Naive thymus-derived CD4-positive, alpha-beta T cell (primary cell): ENCODE measurements at regions not wholly inside any gene's neighbourhood (a gene's known extent, or its start where the extent isn't known, plus 50 kb on each side); places are given as distances from the start of the nearest gene placed in this dataset.

Source experiments
- ATAC-seq: fragments of 150-1000 bp; cut with Tn5 transposase; 2 replicates; pipeline ENCODE4 v1.10.0; 2021; ENCODE audit warnings: mild to moderate bottlenecking, moderate library complexity
- CTCF ChIA-PET: fragments of 350-600 bp; sonication (Branson Sonifier 250); formaldehyde crosslinking; loops from one replicate; lab custom pipeline; 2021; ENCODE audit warnings: antibody characterized with exemption; lab: Charles Lee
- POLR2A ChIA-PET: fragments of 350-600 bp; sonication (Branson Sonifier 250); formaldehyde crosslinking; loops from one replicate; lab custom pipeline; 2021; ENCODE audit warnings: antibody characterized with exemption, inconsistent platforms; lab: Charles Lee
- DNase-seq, 9 donors: peaks; one replicate each; pipeline versions ENCODE4 v3.0.0 to v3.0.0-alpha.2; 2020 to 2022; ENCODE audit warnings: mixed read lengths in 1 of 9
- H3K27ac ChIP-seq: one replicate; pipeline ENCODE4 v1.7.0; 2013; ENCODE audit warnings: mild to moderate bottlenecking, low read depth, low read length, moderate library complexity
- H3K27me3 ChIP-seq, 2 donors: one replicate each; pipeline ENCODE4 v1.7.0; 2013; ENCODE audit warnings: low read length in 2 of 2, mild to moderate bottlenecking in 2 of 2, moderate library complexity in 2 of 2; ENCODE audit not compliant: control insufficient read depth in 2 of 2, insufficient read depth in 2 of 2
- H3K36me3 ChIP-seq, 3 experiments: 1 replicate in 2 of 3; 2 replicates in 1 of 3; pipeline ENCODE4 v1.7.0; 2013; ENCODE audit warnings: low read length in 3 of 3, mild to moderate bottlenecking in 3 of 3, moderate library complexity in 1 of 3; ENCODE audit not compliant: insufficient read depth in 3 of 3, control insufficient read depth in 2 of 3
- H3K4me1 ChIP-seq, 2 donors: one replicate each; pipeline ENCODE4 v1.7.0; 2013; ENCODE audit warnings: low read length in 2 of 2, mild to moderate bottlenecking in 2 of 2, moderate library complexity in 1 of 2; ENCODE audit not compliant: control insufficient read depth in 2 of 2, insufficient read depth in 2 of 2
- H3K4me3 ChIP-seq: 2 replicates; pipeline ENCODE4 v1.7.0; 2013; ENCODE audit warnings: mild to moderate bottlenecking, low read length
- H3K9me3 ChIP-seq, 3 experiments: 1 replicate in 2 of 3; 2 replicates in 1 of 3; pipeline ENCODE4 v1.7.0; 2013; ENCODE audit warnings: low read length in 3 of 3; ENCODE audit not compliant: control insufficient read depth in 2 of 3
- H3K27ac Mint-ChIP-seq, 9 donors: one replicate each; pipeline ENCODE4 v1.8.0; 2020 to 2022; ENCODE audit warnings: mixed read lengths in 9 of 9, mild to moderate bottlenecking in 8 of 9, moderate library complexity in 5 of 9, inconsistent platforms in 2 of 9
- H3K27me3 Mint-ChIP-seq, 5 donors: one replicate each; pipeline ENCODE4 v1.8.0; 2021 to 2022; ENCODE audit warnings: mixed read lengths in 5 of 5, mild to moderate bottlenecking in 1 of 5
- H3K36me3 Mint-ChIP-seq, 5 donors: one replicate each; pipeline ENCODE4 v1.8.0; 2020 to 2022; ENCODE audit warnings: mixed read lengths in 5 of 5, mild to moderate bottlenecking in 3 of 5, inconsistent platforms in 1 of 5
- H3K4me1 Mint-ChIP-seq, 7 donors: one replicate each; pipeline ENCODE4 v1.8.0; 2020 to 2022; ENCODE audit warnings: mixed read lengths in 7 of 7, mild to moderate bottlenecking in 3 of 7, inconsistent platforms in 1 of 7
- H3K4me3 Mint-ChIP-seq, 10 donors: one replicate each; pipeline ENCODE4 v1.8.0; 2020 to 2022; ENCODE audit warnings: mild to moderate bottlenecking in 10 of 10, mixed read lengths in 10 of 10, moderate library complexity in 6 of 10, inconsistent platforms in 2 of 10
- H3K9me3 Mint-ChIP-seq, 11 donors: one replicate each; pipeline ENCODE4 v1.8.0; 2020 to 2022; ENCODE audit warnings: mixed read lengths in 11 of 11, mild to moderate bottlenecking in 4 of 11, inconsistent platforms in 1 of 11, moderate library complexity in 1 of 11
- intact Hi-C, 2 donors: fragments of 100-400 bp; cut with micrococcal nuclease; formaldehyde crosslinking; loops; one replicate each; pipeline ENCODE4 v1.15.1; 2023

GRCh38 chr19:28166025-28166424, 1046.9 kb downstream of the UQCRFS1 start:
- no peaks in the 10 kb centered on the region for H3K4me1 ChIP-seq
- H3K4me3 ChIP-seq: no peak overlapping the region
- H3K27ac Mint-ChIP-seq: no peak overlapping the region
- H3K36me3 ChIP-seq: no peaks in the 10 kb centered on the region
- peaks cover 0 to 23% (median 7%) of the 10 kb centered on the region in 11 donors for H3K9me3 Mint-ChIP-seq
- H3K4me1 Mint-ChIP-seq: no peaks in the 10 kb centered on the region
- H3K27me3 Mint-ChIP-seq: peaks cover 0 to 5% (median 0%) of the 10 kb centered on the region in 5 donors
- DNase-seq (no peak), ATAC-seq (no peak)
- CTCF ChIA-PET: interaction anchor here (1.1 kb wide), 1 partner anchor 12 kb away, joined by 3 read pairs; no protein-coding TSS in a partner anchor
- no peak overlapping the region for H3K4me3 Mint-ChIP-seq
- H3K36me3 Mint-ChIP-seq: no peaks in the 10 kb centered on the region
- H3K27ac ChIP-seq: no peak overlapping the region
- no peaks in the 10 kb centered on the region for H3K27me3 ChIP-seq
- intact Hi-C loops: no loop called here
- POLR2A ChIA-PET: no interaction called here
- peaks cover 0 to 4% (median 0%) of the 10 kb centered on the region in 3 experiments for H3K9me3 ChIP-seq

- no peak overlapping the region for H3K4me3 Mint-ChIP-seq
- peaks cover 0 to 35% (median 11%) of the 10 kb centered on the region in 11 donors for H3K9me3 Mint-ChIP-seq
- CTCF ChIA-PET: no interaction called here
These were observed 1048.7 kb downstream of the UQCRFS1 start for GRCh38 chr19:28164214-28164613.

GRCh38 chr19:28159065-28159464, 1053.9 kb downstream of the UQCRFS1 start:
- no peak for ATAC-seq
- H3K36me3 Mint-ChIP-seq: peaks cover 0 to 4% (median 0%) of the 10 kb centered on the region in 5 donors
- H3K27ac Mint-ChIP-seq: no peak overlapping the region
- H3K4me3 Mint-ChIP-seq: no peak overlapping the region
- no peaks in the 10 kb centered on the region for H3K4me1 ChIP-seq
- no peaks in the 10 kb centered on the region for H3K4me1 Mint-ChIP-seq
- H3K27me3 ChIP-seq: no peaks in the 10 kb centered on the region
- POLR2A ChIA-PET: no interaction called here
- peaks cover 2 to 52% (median 17%) of the 10 kb centered on the region in 11 donors for H3K9me3 Mint-ChIP-seq
- intact Hi-C loops: no loop called here
- no peak overlapping the region for H3K27ac ChIP-seq
- peaks cover 0 to 8% (median 0%) of the 10 kb centered on the region in 3 experiments for H3K9me3 ChIP-seq
- no peak for DNase-seq
- CTCF ChIA-PET: no interaction called here
- H3K36me3 ChIP-seq: no peaks in the 10 kb centered on the region
- H3K4me3 ChIP-seq: no peak overlapping the region
- H3K27me3 Mint-ChIP-seq: no peaks in the 10 kb centered on the region

More at GRCh38 chr19:28164214-28164613, 1048.7 kb downstream of the UQCRFS1 start:
- Histone ChIP-seq H3K9me3 (no peaks in the 10 kb centered on the region), H3K36me3 (no peaks in the 10 kb centered on the region), H3K27ac (no peak overlapping the region), H3K4me1 (no peaks in the 10 kb centered on the region), H3K4me3 (no peak overlapping the region), H3K27me3 (no peaks in the 10 kb centered on the region)
- H3K27ac Mint-ChIP-seq: no peak overlapping the region
- POLR2A ChIA-PET: no interaction called here
- DNase-seq: no peak
- H3K4me1 Mint-ChIP-seq: no peaks in the 10 kb centered on the region
- ATAC-seq: no peak
- intact Hi-C loops: no loop called here
- H3K36me3 Mint-ChIP-seq: no peaks in the 10 kb centered on the region
- H3K27me3 Mint-ChIP-seq: peaks cover 0 to 5% (median 0%) of the 10 kb centered on the region in 5 donors

GRCh38 chr19:28155265-28155664, 1057.7 kb downstream of the UQCRFS1 start:
- CTCF ChIA-PET: no interaction called here
- Histone ChIP-seq H3K27me3 (no peaks in the 10 kb centered on the region), H3K9me3 (peaks cover 0 to 8% (median 0%) of the 10 kb centered on the region in 3 experiments), H3K27ac (no peak overlapping the region), H3K4me3 (no peak overlapping the region), H3K36me3 (no peaks in the 10 kb centered on the region), H3K4me1 (no peaks in the 10 kb centered on the region)
- Mint-ChIP-seq H3K27ac (no peak overlapping the region), H3K27me3 (no peaks in the 10 kb centered on the region), H3K4me3 (no peak overlapping the region), H3K9me3 (peaks cover 2 to 38% (median 15%) of the 10 kb centered on the region in 11 donors), H3K36me3 (peaks cover 0 to 4% (median 0%) of the 10 kb centered on the region in 5 donors), H3K4me1 (no peaks in the 10 kb centered on the region)
- intact Hi-C loops: no loop called here
- POLR2A ChIA-PET: no interaction called here
- no peak for DNase-seq
- no peak for ATAC-seq

- Mint-ChIP-seq H3K9me3 (peaks cover 2 to 33% (median 13%) of the 10 kb centered on the region in 11 donors), H3K4me3 (no peak overlapping the region), H3K27me3 (no peaks in the 10 kb centered on the region), H3K27ac (no peak overlapping the region), H3K4me1 (no peaks in the 10 kb centered on the region), H3K36me3 (peaks cover 0 to 4% (median 0%) of the 10 kb centered on the region in 5 donors)
- intact Hi-C loops: no loop called here
- ChIA-PET CTCF (interaction anchor here (1.1 kb wide), 1 partner anchor 11 kb away, joined by 3 read pairs; no protein-coding TSS in a partner anchor), POLR2A (no interaction called here)
- Histone ChIP-seq H3K4me1 (no peaks in the 10 kb centered on the region), H3K4me3 (no peak overlapping the region), H3K27ac (no peak overlapping the region), H3K36me3 (no peaks in the 10 kb centered on the region), H3K27me3 (no peaks in the 10 kb centered on the region), H3K9me3 (peaks cover 0 to 8% (median 0%) of the 10 kb centered on the region in 3 experiments)
- DNase-seq: no peak
- no peak for ATAC-seq
These were observed 1058.9 kb downstream of the UQCRFS1 start for GRCh38 chr19:28154077-28154476.

- Mint-ChIP-seq H3K9me3 (peaks cover 2 to 28% (median 11%) of the 10 kb centered on the region in 11 donors), H3K4me1 (no peaks in the 10 kb centered on the region), H3K4me3 (no peak overlapping the region), H3K36me3 (peaks cover 0 to 4% (median 0%) of the 10 kb centered on the region in 5 donors), H3K27ac (no peak overlapping the region), H3K27me3 (no peaks in the 10 kb centered on the region)
- H3K36me3 ChIP-seq: no peaks in the 10 kb centered on the region
- H3K4me3 ChIP-seq: no peak overlapping the region
- no peaks in the 10 kb centered on the region for H3K27me3 ChIP-seq
- ATAC-seq (no peak), DNase-seq (no peak)
- ChIA-PET POLR2A (no interaction called here), CTCF (no interaction called here)
- H3K9me3 ChIP-seq: peaks cover 0 to 8% (median 0%) of the 10 kb centered on the region in 3 experiments
- H3K27ac ChIP-seq: no peak overlapping the region
- no peaks in the 10 kb centered on the region for H3K4me1 ChIP-seq
- intact Hi-C loops: no loop called here
These were observed 1059.8 kb downstream of the UQCRFS1 start for GRCh38 chr19:28153123-28153522.

GRCh38 chr19:28152195-28152594, 1060.8 kb downstream of the UQCRFS1 start:
- Histone ChIP-seq H3K9me3 (peaks cover 0 to 6% (median 0%) of the 10 kb centered on the region in 3 experiments), H3K4me1 (no peaks in the 10 kb centered on the region), H3K27ac (no peak overlapping the region), H3K36me3 (no peaks in the 10 kb centered on the region), H3K4me3 (no peak overlapping the region), H3K27me3 (no peaks in the 10 kb centered on the region)
- H3K9me3 Mint-ChIP-seq: peaks cover 0 to 21% (median 8%) of the 10 kb centered on the region in 11 donors
- no peak overlapping the region for H3K27ac Mint-ChIP-seq
- DNase-seq (no peak), ATAC-seq (no peak)
- no peaks in the 10 kb centered on the region for H3K4me1 Mint-ChIP-seq
- ChIA-PET POLR2A (no interaction called here), CTCF (no interaction called here)
- peaks cover 0 to 3% (median 0%) of the 10 kb centered on the region in 5 donors for H3K36me3 Mint-ChIP-seq
- intact Hi-C loops: no loop called here
- no peaks in the 10 kb centered on the region for H3K27me3 Mint-ChIP-seq
- H3K4me3 Mint-ChIP-seq: no peak overlapping the region
